Naive B cell (primary cell): ENCODE measurements at regions not wholly inside any gene's neighbourhood (a gene's known extent, or its start where the extent isn't known, plus 50 kb on each side); places are given as distances from the start of the nearest gene placed in this dataset.

Experiments
- ATAC-seq, 2 donors: fragments of 150-1000 bp; cut with Tn5 transposase; 2 replicates each; pipeline ENCODE4 v1.10.0; 2021; ENCODE audit warnings: low read depth in 2 of 2, mild to moderate bottlenecking in 2 of 2, moderate library complexity in 2 of 2
- DNase-seq: peaks from one replicate; pipeline ENCODE4 v3.0.0; 2022
- H3K27ac Mint-ChIP-seq, 6 donors: one replicate each; pipeline ENCODE4 v1.8.0; 2020 to 2022; ENCODE audit warnings: mild to moderate bottlenecking in 6 of 6, mixed read lengths in 6 of 6, moderate library complexity in 5 of 6, inconsistent platforms in 2 of 6
- H3K27me3 Mint-ChIP-seq, 3 donors: one replicate each; pipeline ENCODE4 v1.8.0; 2021 to 2022; ENCODE audit warnings: mixed read lengths in 3 of 3, mild to moderate bottlenecking in 1 of 3
- H3K36me3 Mint-ChIP-seq, 2 donors: one replicate each; pipeline ENCODE4 v1.8.0; 2020 to 2022; ENCODE audit warnings: mixed read lengths in 2 of 2, inconsistent platforms in 1 of 2, mild to moderate bottlenecking in 1 of 2
- H3K4me1 Mint-ChIP-seq, 3 donors: one replicate each; pipeline ENCODE4 v1.8.0; 2020 to 2022; ENCODE audit warnings: mixed read lengths in 3 of 3, inconsistent platforms in 1 of 3, mild to moderate bottlenecking in 1 of 3, moderate library complexity in 1 of 3
- H3K4me3 Mint-ChIP-seq, 8 donors: one replicate each; pipeline ENCODE4 v1.8.0; 2020 to 2022; ENCODE audit warnings: mild to moderate bottlenecking in 8 of 8, mixed read lengths in 8 of 8, moderate library complexity in 8 of 8, inconsistent platforms in 2 of 8
- H3K9me3 Mint-ChIP-seq, 7 donors: one replicate each; pipeline ENCODE4 v1.8.0; 2020 to 2022; ENCODE audit warnings: mixed read lengths in 7 of 7, mild to moderate bottlenecking in 5 of 7, inconsistent platforms in 2 of 7, moderate library complexity in 1 of 7

- ATAC-seq (no peak), DNase-seq (no peak)
- Mint-ChIP-seq H3K9me3 (no peaks in the 10 kb centered on the region), H3K4me1 (no peaks in the 10 kb centered on the region), H3K27me3 (no peaks in the 10 kb centered on the region), H3K4me3 (no peak overlapping the region), H3K36me3 (no peaks in the 10 kb centered on the region), H3K27ac (peak overlapping the region in 1 of 6 donors; percentile 67)
Measured at GRCh38 chr7:131203291-131203976, 124.2 kb upstream of the MKLN1 start.

- Mint-ChIP-seq H3K27ac (peak overlapping the region in 1 of 6 donors; percentile 0), H3K4me1 (peaks cover 0 to 6% (median 0%) of the 10 kb centered on the region in 3 donors), H3K27me3 (peaks cover 0 to 7% (median 0%) of the 10 kb centered on the region in 3 donors), H3K9me3 (peaks cover 0 to 8% (median 0%) of the 10 kb centered on the region in 7 donors), H3K4me3 (no peak overlapping the region), H3K36me3 (no peaks in the 10 kb centered on the region)
- no peak for ATAC-seq
- no peak for DNase-seq
Measured at GRCh38 chr7:131208777-131209176, 118.9 kb upstream of the MKLN1 start.

- H3K4me1 Mint-ChIP-seq: peaks cover 0 to 6% (median 0%) of the 10 kb centered on the region in 3 donors
- H3K36me3 Mint-ChIP-seq: no peaks in the 10 kb centered on the region
- H3K27me3 Mint-ChIP-seq: peaks cover 0 to 7% (median 0%) of the 10 kb centered on the region in 3 donors
- peak overlapping the region in 1 of 6 donors; percentile 76 for H3K27ac Mint-ChIP-seq
- H3K9me3 Mint-ChIP-seq: peaks cover 0 to 8% (median 0%) of the 10 kb centered on the region in 7 donors
- no peak overlapping the region for H3K4me3 Mint-ChIP-seq
- DNase-seq (no peak), ATAC-seq (no peak)
Measured at GRCh38 chr7:131210618-131211017, 117.1 kb upstream of the MKLN1 start.

- H3K4me1 Mint-ChIP-seq: peaks cover 0 to 6% (median 0%) of the 10 kb centered on the region in 3 donors
- peaks cover 0 to 7% (median 0%) of the 10 kb centered on the region in 3 donors for H3K27me3 Mint-ChIP-seq
- peak overlapping the region in 1 of 6 donors; percentile 9 for H3K27ac Mint-ChIP-seq
- DNase-seq: no peak
- H3K36me3 Mint-ChIP-seq: no peaks in the 10 kb centered on the region
- no peak overlapping the region for H3K4me3 Mint-ChIP-seq
- peaks cover 0 to 8% (median 0%) of the 10 kb centered on the region in 7 donors for H3K9me3 Mint-ChIP-seq
- ATAC-seq: no peak
Measured at GRCh38 chr7:131211500-131211899, 116.2 kb upstream of the MKLN1 start.

- peaks cover 0 to 6% (median 0%) of the 10 kb centered on the region in 3 donors for H3K4me1 Mint-ChIP-seq
- peaks cover 0 to 8% (median 0%) of the 10 kb centered on the region in 7 donors for H3K9me3 Mint-ChIP-seq
- H3K27ac Mint-ChIP-seq: no peak overlapping the region
- ATAC-seq: no peak
- H3K4me3 Mint-ChIP-seq: no peak overlapping the region
- H3K36me3 Mint-ChIP-seq: no peaks in the 10 kb centered on the region
- peaks cover 0 to 7% (median 0%) of the 10 kb centered on the region in 3 donors for H3K27me3 Mint-ChIP-seq
- no peak for DNase-seq
Measured at GRCh38 chr7:131212114-131212513, 115.6 kb upstream of the MKLN1 start.

GRCh38 chr7:131218727-131219128 lies 108.9 kb upstream of the MKLN1 start:
- Mint-ChIP-seq H3K4me1 (peaks cover 27 to 36% (median 32%) of the 10 kb centered on the region in 3 donors), H3K27me3 (no peaks in the 10 kb centered on the region), H3K36me3 (no peaks in the 10 kb centered on the region), H3K9me3 (peaks cover 0 to 4% (median 0%) of the 10 kb centered on the region in 7 donors), H3K4me3 (peak overlapping the region in 5 of 8 donors; percentile 23 to 72 (median 55)), H3K27ac (peak overlapping the region; percentile 0 to 36 (median 17))
- DNase-seq (no peak), ATAC-seq (peak in 1 of 2 donors; percentile 21)

GRCh38 chr7:131219312-131220041 lies 108.2 kb upstream of the MKLN1 start:
- Mint-ChIP-seq H3K4me1 (peaks cover 27 to 36% (median 32%) of the 10 kb centered on the region in 3 donors), H3K4me3 (peak overlapping the region; percentile 28 to 82 (median 69)), H3K27me3 (no peaks in the 10 kb centered on the region), H3K9me3 (peaks cover 0 to 4% (median 0%) of the 10 kb centered on the region in 7 donors), H3K36me3 (no peaks in the 10 kb centered on the region), H3K27ac (peak overlapping the region; percentile 76 to 95 (median 94))
- DNase-seq: peak; percentile 45
- ATAC-seq: peak; percentile 74 to 79

- Mint-ChIP-seq H3K4me3 (no peak overlapping the region), H3K27ac (no peak overlapping the region), H3K4me1 (peaks cover 30 to 44% (median 36%) of the 10 kb centered on the region in 3 donors), H3K27me3 (no peaks in the 10 kb centered on the region), H3K9me3 (peaks cover 0 to 4% (median 0%) of the 10 kb centered on the region in 7 donors), H3K36me3 (no peaks in the 10 kb centered on the region)
- DNase-seq (no peak), ATAC-seq (no peak)
Measured at GRCh38 chr7:131221061-131221460, 106.6 kb upstream of the MKLN1 start.

- H3K4me3 Mint-ChIP-seq: peak overlapping the region in 1 of 8 donors; percentile 60
- H3K36me3 Mint-ChIP-seq: no peaks in the 10 kb centered on the region
- peaks cover 31 to 47% (median 46%) of the 10 kb centered on the region in 3 donors for H3K4me1 Mint-ChIP-seq
- H3K9me3 Mint-ChIP-seq: peaks cover 0 to 4% (median 0%) of the 10 kb centered on the region in 7 donors
- H3K27me3 Mint-ChIP-seq: no peaks in the 10 kb centered on the region
- DNase-seq (no peak), ATAC-seq (no peak)
- H3K27ac Mint-ChIP-seq: peak overlapping the region in 3 of 6 donors; percentile 14 to 60 (median 56)
Measured at GRCh38 chr7:131222171-131222570, 105.5 kb upstream of the MKLN1 start.

GRCh38 chr7:131223151-131223550 lies 104.5 kb upstream of the MKLN1 start:
- ATAC-seq (no peak), DNase-seq (no peak)
- Mint-ChIP-seq H3K9me3 (peaks cover 0 to 4% (median 0%) of the 10 kb centered on the region in 7 donors), H3K27me3 (no peaks in the 10 kb centered on the region), H3K4me3 (no peak overlapping the region), H3K4me1 (peaks cover 30 to 43% (median 38%) of the 10 kb centered on the region in 3 donors), H3K27ac (peak overlapping the region in 3 of 6 donors; percentile 63 to 75 (median 70)), H3K36me3 (no peaks in the 10 kb centered on the region)

GRCh38 chr7:131224996-131225395 lies 102.7 kb upstream of the MKLN1 start:
- ATAC-seq (no peak), DNase-seq (no peak)
- Mint-ChIP-seq H3K9me3 (peaks cover 0 to 3% (median 0%) of the 10 kb centered on the region in 7 donors), H3K36me3 (no peaks in the 10 kb centered on the region), H3K4me1 (peaks cover 13 to 24% (median 20%) of the 10 kb centered on the region in 3 donors), H3K27ac (peak overlapping the region in 4 of 6 donors; percentile 0 to 80 (median 49)), H3K27me3 (no peaks in the 10 kb centered on the region), H3K4me3 (no peak overlapping the region)

- peaks cover 8 to 18% (median 17%) of the 10 kb centered on the region in 3 donors for H3K4me1 Mint-ChIP-seq
- peak overlapping the region in 4 of 6 donors; percentile 0 to 85 (median 35) for H3K27ac Mint-ChIP-seq
- DNase-seq (no peak), ATAC-seq (no peak)
- no peaks in the 10 kb centered on the region for H3K27me3 Mint-ChIP-seq
- peaks cover 0 to 3% (median 0%) of the 10 kb centered on the region in 7 donors for H3K9me3 Mint-ChIP-seq
- no peak overlapping the region for H3K4me3 Mint-ChIP-seq
- no peaks in the 10 kb centered on the region for H3K36me3 Mint-ChIP-seq
Measured at GRCh38 chr7:131225619-131226513, 101.8 kb upstream of the MKLN1 start.

- no peaks in the 10 kb centered on the region for H3K36me3 Mint-ChIP-seq
- peaks cover 0 to 3% (median 0%) of the 10 kb centered on the region in 7 donors for H3K9me3 Mint-ChIP-seq
- H3K27ac Mint-ChIP-seq: peak overlapping the region in 3 of 6 donors; percentile 0 to 17 (median 11)
- DNase-seq (no peak), ATAC-seq (no peak)
- no peak overlapping the region for H3K4me3 Mint-ChIP-seq
- H3K4me1 Mint-ChIP-seq: peaks cover 13 to 24% (median 19%) of the 10 kb centered on the region in 3 donors
- no peaks in the 10 kb centered on the region for H3K27me3 Mint-ChIP-seq
Measured at GRCh38 chr7:131226514-131226865, 101.2 kb upstream of the MKLN1 start.
